Ovary (tissue), 7 donors: ENCODE measurements at regions not wholly inside any gene's neighbourhood (a gene's known extent, or its start where the extent isn't known, plus 50 kb on each side); places are given as distances from the start of the nearest gene placed in this dataset.

Experiments
- DNase-seq, 5 donors: peaks; one replicate each; pipeline ENCODE4 v3.0.0-alpha.2; 2019 to 2020
- H3K27ac ChIP-seq, 2 donors: fragments of 200-600 bp; one replicate each; pipeline versions ENCODE4 v1.5.1 to v1.8.0; 2019 to 2022
- H3K27me3 ChIP-seq: fragments of 200-600 bp; one replicate; pipeline ENCODE4 v1.8.0; 2022
- H3K36me3 ChIP-seq: fragments of 200-600 bp; sonication (generic); one replicate; pipeline ENCODE4 v1.5.1; 2019
- H3K4me1 ChIP-seq: one replicate; pipeline ENCODE4 v1.8.1; 2013; ENCODE audit warnings: mild to moderate bottlenecking, moderate library complexity; ENCODE audit not compliant: insufficient read depth
- H3K4me3 ChIP-seq: fragments of 200-600 bp; sonication (generic); one replicate; pipeline ENCODE4 v1.5.1; 2017
- H3K9me3 ChIP-seq, 2 donors: fragments of 200-600 bp in 1 of 2; sonication (generic) in 1 of 2; one replicate each; pipeline versions ENCODE4 v1.5.1 to v1.8.1; 2013 to 2019; ENCODE audit warnings: mild to moderate bottlenecking in 1 of 2, moderate library complexity in 1 of 2
- CTCF ChIP-seq, 3 donors: fragments of 450-650 bp in 2 of 3; fragments of 200-600 bp in 1 of 3; IDR thresholded peaks; one replicate each; pipeline versions ENCODE4 v1.5.1 to v1.8.0; 2016 to 2022; ENCODE audit warnings: antibody characterized with exemption in 3 of 3, mild to moderate bottlenecking in 1 of 3
- EP300 ChIP-seq: sonication (generic); formaldehyde crosslinking; IDR thresholded peaks from one replicate; pipeline ENCODE4 v1.6.1; 2017; ENCODE audit warnings: antibody characterized with exemption
- POLR2A ChIP-seq: fragments of 450-650 bp; IDR thresholded peaks from one replicate; pipeline ENCODE4 v1.6.1; 2017; ENCODE audit warnings: antibody characterized with exemption, mild to moderate bottlenecking, moderate library complexity
- WGBS, 3 donors: extraction: QIAGEN DNeasy Blood & Tissue Kit in 1 of 3; methylation state at CpG; one replicate each; pipeline versions ENCODE4 v1.1.5 to v1.1.7; 2013 to 2017; 5-methylcytosine and 5-hydroxymethylcytosine counted together
- intact Hi-C, 4 donors: fragments of 100-400 bp; cut with DNase I; formaldehyde crosslinking; loops; one replicate each; pipeline versions ENCODE4 v1.11.0 to v1.15.1; 2022 to 2023
- donor health status: DM: no; HTN: no; CAD: no; lungs with moderate emphysema.
- donor health status: DM: no; HTN: no; CAD: no.
- donor health status: Bipolar disorder and iron deficiency.
- donor health status: DM: no; HTN: no; CAD: no.
- donor health status: DM: yes; HTN: yes; CAD: no.

GRCh38 chr3:24886501-24886900 lies 391.9 kb upstream of the THRB start:
- intact Hi-C loops = no loop called here
- no peak overlapping the region for H3K4me3 ChIP-seq
- no peaks in the 10 kb centered on the region for H3K27me3 ChIP-seq
- no peak for TF ChIP-seq EP300
- no peak for TF ChIP-seq POLR2A
- TF ChIP-seq CTCF (IDR thresholded peaks at IDR 0.05) = no peak
- H3K4me1 ChIP-seq = no peaks in the 10 kb centered on the region
- WGBS, 3 donors = 75 to 82% (median 80%) methylated on average over 5 of the region's 5 CpGs
- H3K36me3 ChIP-seq = no peaks in the 10 kb centered on the region
- no peak overlapping the region for H3K27ac ChIP-seq
- H3K9me3 ChIP-seq = no peaks in the 10 kb centered on the region
- DNase-seq = no peak

GRCh38 chr3:24890012-24890411 lies 395.4 kb upstream of the THRB start:
- no peak overlapping the region for H3K27ac ChIP-seq
- DNase-seq = no peak
- intact Hi-C loops = no loop called here
- H3K4me1 ChIP-seq = no peaks in the 10 kb centered on the region
- no peaks in the 10 kb centered on the region for H3K27me3 ChIP-seq
- 46 to 56% (median 50%) methylated on average over 1 of the region's 1 CpG for WGBS, 3 donors
- no peaks in the 10 kb centered on the region for H3K36me3 ChIP-seq
- H3K9me3 ChIP-seq = no peaks in the 10 kb centered on the region
- no peak for TF ChIP-seq POLR2A
- TF ChIP-seq CTCF (IDR thresholded peaks at IDR 0.05) = no peak
- no peak for TF ChIP-seq EP300
- H3K4me3 ChIP-seq = no peak overlapping the region

- intact Hi-C loops = no loop called here
- no peaks in the 10 kb centered on the region for H3K36me3 ChIP-seq
- DNase-seq = no peak
- no peak overlapping the region for H3K27ac ChIP-seq
- no peaks in the 10 kb centered on the region for H3K27me3 ChIP-seq
- no peaks in the 10 kb centered on the region for H3K9me3 ChIP-seq
- no peak overlapping the region for H3K4me3 ChIP-seq
- WGBS, 3 donors = 68 to 72% (median 69%) methylated on average over 4 of the region's 4 CpGs
- TF ChIP-seq CTCF (IDR thresholded peaks at IDR 0.05) (no peak), EP300 (no peak), POLR2A (no peak)
- H3K4me1 ChIP-seq = no peaks in the 10 kb centered on the region
Measured at GRCh38 chr3:24899373-24899772, 404.7 kb upstream of the THRB start.

GRCh38 chr3:24899901-24900603 lies 405.4 kb upstream of the THRB start:
- H3K4me3 ChIP-seq = no peak overlapping the region
- no peak overlapping the region for H3K27ac ChIP-seq
- H3K4me1 ChIP-seq = no peaks in the 10 kb centered on the region
- no peak for TF ChIP-seq EP300
- TF ChIP-seq CTCF (IDR thresholded peaks at IDR 0.05) = no peak
- TF ChIP-seq POLR2A = no peak
- no peaks in the 10 kb centered on the region for H3K27me3 ChIP-seq
- no peaks in the 10 kb centered on the region for H3K9me3 ChIP-seq
- intact Hi-C loops = no loop called here
- H3K36me3 ChIP-seq = no peaks in the 10 kb centered on the region
- 45 to 51% (median 47%) methylated on average over 4 of the region's 4 CpGs for WGBS, 3 donors
- no peak for DNase-seq
